ENCODE measurements at regions not wholly inside any gene's neighbourhood (a gene's known extent, or its start where the extent isn't known, plus 50 kb on each side); places are given as distances from the start of the nearest gene placed in this dataset.

DNA sequence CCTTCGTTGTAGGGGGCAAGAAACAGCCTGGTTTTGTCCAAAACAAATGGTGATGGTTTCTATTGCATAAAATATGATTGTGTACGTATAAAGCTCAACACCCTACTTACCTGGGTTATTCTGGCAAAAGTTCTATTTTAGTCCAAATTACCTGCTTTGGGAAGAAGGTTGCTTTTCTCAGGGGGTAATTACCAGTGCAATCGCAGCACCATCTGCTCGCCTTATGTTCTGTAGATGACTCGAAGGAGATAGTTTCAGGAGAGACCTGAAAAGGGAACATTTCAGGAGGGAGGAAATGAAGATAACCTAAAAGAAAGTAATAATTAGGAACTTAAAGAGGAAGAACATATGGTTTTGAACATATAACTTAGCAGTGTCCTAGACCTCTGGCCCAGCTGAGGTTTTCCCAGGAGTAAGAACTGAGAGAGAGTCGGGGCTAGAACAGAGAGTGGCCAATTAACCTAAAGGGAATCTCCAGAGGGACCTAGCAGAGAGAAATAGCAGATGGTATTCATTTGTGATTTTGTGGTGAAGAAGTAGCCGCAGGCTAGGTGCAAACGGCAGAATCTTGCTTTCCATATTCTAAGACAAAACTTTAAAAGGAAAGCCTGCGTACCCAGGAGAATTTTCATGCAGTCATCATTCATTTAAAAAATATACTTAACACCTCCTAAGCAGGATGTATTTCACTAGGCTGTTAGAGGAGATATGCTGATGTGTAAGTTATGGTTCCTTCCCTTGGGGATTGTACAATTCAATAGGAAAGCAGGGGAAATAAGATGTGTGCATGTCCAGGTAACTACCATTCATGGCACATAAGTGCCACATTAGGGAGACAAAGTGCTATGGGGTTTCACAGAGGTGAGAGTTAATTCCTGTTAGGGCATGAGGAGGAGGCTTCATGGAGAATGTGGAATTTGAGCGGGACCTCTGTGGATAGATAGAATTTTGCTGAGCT is 113.0 kb upstream of the SLC10A2 start:
- Histone ChIP-seq H3K9me3 (no peaks in the 10 kb centered on the region), H3K4me1 (no peaks in the 10 kb centered on the region), H3K36me3 (replicated peaks in 1 of 2; ENCODE audit: insufficient read depth in 1 of 2, low read depth in 2 of 2) (no peaks in the 10 kb centered on the region), H3K27ac (no peak overlapping the region), H3K4me3 (no peak overlapping the region), H3K27me3 (no peaks in the 10 kb centered on the region)
- no peak for DNase-seq
- TF ChIP-seq, protein P1, sequence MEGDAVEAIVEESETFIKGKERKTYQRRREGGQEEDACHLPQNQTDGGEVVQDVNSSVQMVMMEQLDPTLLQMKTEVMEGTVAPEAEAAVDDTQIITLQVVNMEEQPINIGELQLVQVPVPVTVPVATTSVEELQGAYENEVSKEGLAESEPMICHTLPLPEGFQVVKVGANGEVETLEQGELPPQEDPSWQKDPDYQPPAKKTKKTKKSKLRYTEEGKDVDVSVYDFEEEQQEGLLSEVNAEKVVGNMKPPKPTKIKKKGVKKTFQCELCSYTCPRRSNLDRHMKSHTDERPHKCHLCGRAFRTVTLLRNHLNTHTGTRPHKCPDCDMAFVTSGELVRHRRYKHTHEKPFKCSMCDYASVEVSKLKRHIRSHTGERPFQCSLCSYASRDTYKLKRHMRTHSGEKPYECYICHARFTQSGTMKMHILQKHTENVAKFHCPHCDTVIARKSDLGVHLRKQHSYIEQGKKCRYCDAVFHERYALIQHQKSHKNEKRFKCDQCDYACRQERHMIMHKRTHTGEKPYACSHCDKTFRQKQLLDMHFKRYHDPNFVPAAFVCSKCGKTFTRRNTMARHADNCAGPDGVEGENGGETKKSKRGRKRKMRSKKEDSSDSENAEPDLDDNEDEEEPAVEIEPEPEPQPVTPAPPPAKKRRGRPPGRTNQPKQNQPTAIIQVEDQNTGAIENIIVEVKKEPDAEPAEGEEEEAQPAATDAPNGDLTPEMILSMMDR (IDR thresholded peaks at IDR 0.05) = no peak
- TF ChIP-seq POLR2A (IDR thresholded peaks at IDR 0.05) = no peak
- 60 to 62% methylated on average over 10 of the region's 10 CpGs for WGBS, 2 donors
- no peak for ATAC-seq
- intact Hi-C loops (cut with DNase I) = no loop called here

GRCh38 chr13:103174966-103175365 is 108.7 kb upstream of the SLC10A2 start:
- no peak overlapping the region for H3K27ac ChIP-seq
- no peaks in the 10 kb centered on the region for H3K27me3 ChIP-seq
- 64 to 74% methylated on average over 6 of the region's 6 CpGs for WGBS, 2 donors
- no peaks in the 10 kb centered on the region for H3K36me3 ChIP-seq (replicated peaks in 1 of 2; ENCODE audit: insufficient read depth in 1 of 2, low read depth in 2 of 2)
- H3K9me3 ChIP-seq = no peaks in the 10 kb centered on the region
- intact Hi-C loops (cut with DNase I) = no loop called here
- TF ChIP-seq POLR2A (IDR thresholded peaks at IDR 0.05) = no peak
- TF ChIP-seq, protein P1 (IDR thresholded peaks at IDR 0.05) = no peak
- H3K4me3 ChIP-seq = no peak overlapping the region
- no peak for ATAC-seq
- no peaks in the 10 kb centered on the region for H3K4me1 ChIP-seq
- no peak for DNase-seq

DNA sequence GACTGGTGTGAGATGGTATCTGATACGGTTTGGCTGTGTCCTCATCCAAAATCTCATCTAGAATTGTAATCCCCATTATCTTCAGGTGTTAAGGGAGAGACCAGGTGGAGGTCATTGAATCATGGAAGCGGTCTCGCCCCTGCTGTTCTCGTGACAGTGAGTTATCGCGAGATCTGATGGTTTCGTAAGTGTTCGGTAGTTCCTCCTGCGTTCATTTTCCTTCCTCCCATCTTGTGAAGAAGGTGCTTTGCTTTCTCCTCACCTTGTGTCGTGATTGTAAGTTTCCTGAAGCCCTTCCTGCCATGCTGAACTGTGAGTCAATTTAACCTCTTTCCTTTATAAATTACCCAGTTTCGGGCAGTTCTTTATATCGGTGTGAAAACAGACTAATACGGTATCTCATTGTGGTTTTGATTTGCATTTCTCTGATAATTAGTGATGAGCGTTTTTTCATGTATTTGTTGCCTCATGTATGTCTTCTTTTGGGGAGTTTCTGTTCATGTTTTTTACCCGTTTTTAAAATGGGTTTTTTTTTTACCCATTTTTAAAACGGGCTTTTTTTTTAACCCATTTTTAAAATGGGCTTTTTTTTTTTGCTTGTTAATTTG is 102.8 kb upstream of the SLC10A2 start:
- Histone ChIP-seq H3K4me3 (no peak overlapping the region), H3K4me1 (no peaks in the 10 kb centered on the region), H3K9me3 (no peaks in the 10 kb centered on the region), H3K27ac (no peak overlapping the region), H3K36me3 (replicated peaks in 1 of 2; ENCODE audit: insufficient read depth in 1 of 2, low read depth in 2 of 2) (no peaks in the 10 kb centered on the region), H3K27me3 (no peaks in the 10 kb centered on the region)
- DNase-seq (no peak), ATAC-seq (no peak)
- WGBS, 2 donors = 73 to 75% methylated on average over 16 of the region's 16 CpGs
- no peak for TF ChIP-seq POLR2A (IDR thresholded peaks at IDR 0.05)
- TF ChIP-seq, protein P1 (IDR thresholded peaks at IDR 0.05) = no peak
- intact Hi-C loops (cut with DNase I) = no loop called here

- H3K27ac ChIP-seq = no peak overlapping the region
- H3K4me1 ChIP-seq = no peaks in the 10 kb centered on the region
- no peaks in the 10 kb centered on the region for H3K36me3 ChIP-seq (replicated peaks in 1 of 2; ENCODE audit: insufficient read depth in 1 of 2, low read depth in 2 of 2)
- TF ChIP-seq POLR2A (IDR thresholded peaks at IDR 0.05) = no peak
- TF ChIP-seq, protein P1 (IDR thresholded peaks at IDR 0.05) = no peak
- H3K9me3 ChIP-seq = no peaks in the 10 kb centered on the region
- no peak overlapping the region for H3K4me3 ChIP-seq
- no peak for DNase-seq
- no peaks in the 10 kb centered on the region for H3K27me3 ChIP-seq
- no peak for ATAC-seq
- intact Hi-C loops (cut with DNase I) = no loop called here
- 58 to 67% methylated on average over 1 of the region's 1 CpG for WGBS, 2 donors
These were observed 98.0 kb upstream of the SLC10A2 start for GRCh38 chr13:103164251-103164650.
